SKM-1 (cell line): ENCODE measurements at regions not wholly inside any gene's neighbourhood (a gene's known extent, or its start where the extent isn't known, plus 50 kb on each side); places are given as distances from the start of the nearest gene placed in this dataset.
"Not testable (repeated sequence)": the region's sequence is repeated elsewhere in the genome, so short reads cannot be mapped to it uniquely, and the experiment has no call there.

ENCODE experiments used
- DNase-seq: peaks from one replicate; lab custom pipeline; 2025; ENCODE audit not compliant: unreplicated experiment; lab: John Stamatoyannopoulos, UW

DNA sequence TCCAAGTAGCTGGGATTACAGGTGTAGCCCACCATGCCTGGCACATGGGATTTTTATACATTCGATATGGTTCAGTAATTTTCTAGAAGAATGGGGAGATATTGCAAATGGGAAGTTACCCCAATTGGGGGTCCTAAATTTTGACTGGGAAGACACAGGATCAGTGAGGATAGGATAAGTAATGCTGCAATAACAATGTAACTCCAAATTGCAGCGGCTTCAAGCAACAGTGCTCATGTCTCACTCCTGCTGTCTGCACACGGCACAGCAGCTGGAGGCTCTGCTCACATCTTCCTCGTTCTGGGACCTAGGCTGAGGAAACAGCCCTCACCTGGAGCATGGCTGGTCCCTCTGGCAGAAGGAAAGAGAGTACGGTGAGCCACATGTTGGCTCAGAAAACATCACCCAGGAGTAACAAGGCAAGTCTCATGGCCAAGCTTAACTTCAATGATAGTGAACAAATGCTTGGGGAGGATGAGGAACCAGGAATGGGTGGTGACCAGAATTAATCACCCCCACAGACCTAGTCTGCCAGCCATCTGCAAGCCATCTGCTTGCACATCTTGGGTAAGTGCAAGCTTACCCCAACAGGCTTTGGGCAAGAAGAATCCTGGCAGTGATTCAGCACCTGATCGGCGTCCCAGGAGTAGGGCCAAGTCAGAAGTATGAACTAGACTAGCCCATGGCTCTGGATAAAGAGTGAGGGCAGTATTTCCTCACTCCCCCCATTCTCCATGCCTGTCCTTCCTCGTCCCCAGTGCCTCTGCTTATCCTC, 229.2 kb downstream of the COPRS start:
- DNase-seq: no peak

DNA sequence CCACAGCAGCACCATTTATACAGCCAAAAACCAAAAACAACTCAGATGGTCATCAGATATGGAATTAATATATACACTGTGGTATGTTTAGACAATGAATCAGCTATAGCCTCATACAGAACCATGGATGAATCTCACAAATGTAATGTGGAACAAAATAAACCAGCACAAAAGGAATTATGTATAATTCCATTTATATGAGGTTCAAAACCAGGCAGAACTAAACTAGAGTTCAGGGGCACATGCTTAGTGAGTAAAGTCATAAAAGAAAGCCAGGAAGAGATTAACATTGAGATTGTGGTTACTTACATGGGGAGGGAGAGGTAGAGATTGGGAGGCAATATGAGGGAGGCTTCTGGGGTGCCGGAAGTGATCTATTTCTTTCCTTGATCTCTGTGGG, 231.1 kb downstream of the COPRS start:
- DNase-seq: no peak

DNA sequence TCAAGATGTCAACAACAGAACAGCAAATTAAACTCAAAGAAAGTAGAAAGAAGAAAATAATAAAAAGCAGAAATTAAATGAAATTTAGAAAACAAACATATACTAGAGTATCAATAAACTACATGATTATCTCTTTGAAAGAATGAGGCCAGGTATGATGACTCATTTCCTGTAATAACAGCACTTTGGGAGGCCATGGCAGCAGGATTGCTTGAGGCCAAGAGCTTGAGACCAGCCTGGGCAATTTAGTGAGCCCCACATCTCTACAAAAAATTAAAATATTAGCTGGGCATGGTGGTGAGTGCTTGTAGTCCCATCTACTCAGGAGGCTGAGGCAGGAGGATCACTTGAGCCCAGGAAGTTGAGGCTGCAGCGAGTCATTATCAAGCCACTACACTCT, 232.5 kb downstream of the RAB11FIP4 start:
- DNase-seq: no peak

DNA sequence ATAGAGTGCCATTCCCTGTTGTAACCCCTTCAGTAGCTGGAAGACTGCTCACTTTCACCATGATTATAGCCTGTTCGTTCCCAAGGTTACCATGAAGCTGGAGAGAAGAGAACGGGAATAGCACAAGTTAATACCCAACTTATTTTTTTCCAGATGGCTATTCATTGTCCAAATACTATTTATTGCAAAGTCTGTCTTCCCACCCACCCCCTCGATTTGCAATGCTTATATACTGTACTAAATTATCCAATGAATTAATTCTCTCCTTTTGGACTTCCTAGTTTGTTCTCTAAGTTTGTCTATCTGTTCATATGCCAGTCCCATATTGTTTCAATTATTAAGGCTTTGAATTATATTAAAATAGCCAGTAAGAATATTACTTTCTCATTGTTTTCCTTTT, 231.0 kb downstream of the RAB11FIP4 start:
- no peak for DNase-seq

DNA sequence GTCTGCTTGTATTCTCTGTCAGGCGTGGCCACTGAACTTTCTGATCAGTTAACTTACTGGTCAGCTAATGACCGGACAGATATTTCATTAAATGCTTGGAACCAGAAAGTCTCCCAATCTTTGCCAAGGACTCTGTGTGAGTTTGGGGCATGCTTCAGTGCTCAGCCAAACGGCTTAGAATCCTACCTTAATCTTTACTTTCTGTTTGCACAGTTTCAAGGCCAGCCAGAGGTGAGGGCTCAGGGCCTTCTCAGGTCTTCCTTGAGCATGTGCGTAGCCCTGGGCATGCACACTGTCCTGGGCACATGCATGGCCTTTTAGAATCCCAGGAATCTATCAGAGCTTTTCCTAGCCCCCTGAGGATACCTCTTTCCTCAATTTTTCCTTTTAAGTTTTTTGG, 230.1 kb downstream of the RAB11FIP4 start:
- no peak for DNase-seq

DNA sequence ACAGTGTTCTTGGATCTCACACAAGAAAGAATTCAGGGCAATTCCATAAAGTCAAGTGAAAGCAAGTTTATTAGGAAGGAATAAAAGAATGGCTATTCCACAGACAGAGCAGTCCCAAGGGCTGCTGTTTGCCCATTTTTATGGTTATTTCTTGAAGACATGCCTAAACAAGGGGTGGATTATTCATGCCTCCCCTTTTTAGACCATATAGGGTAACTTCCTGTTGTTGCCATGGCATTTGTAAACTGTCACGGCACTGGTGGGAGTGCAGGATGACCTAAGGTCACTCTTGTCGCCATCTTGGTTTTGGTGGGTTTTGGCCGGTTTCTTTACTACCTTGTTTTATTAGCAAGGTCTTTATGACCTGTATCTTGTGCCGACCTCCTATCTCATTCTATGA, 219.6 kb downstream of the RAB11FIP4 start:
- not testable (repeated sequence) for DNase-seq

DNA sequence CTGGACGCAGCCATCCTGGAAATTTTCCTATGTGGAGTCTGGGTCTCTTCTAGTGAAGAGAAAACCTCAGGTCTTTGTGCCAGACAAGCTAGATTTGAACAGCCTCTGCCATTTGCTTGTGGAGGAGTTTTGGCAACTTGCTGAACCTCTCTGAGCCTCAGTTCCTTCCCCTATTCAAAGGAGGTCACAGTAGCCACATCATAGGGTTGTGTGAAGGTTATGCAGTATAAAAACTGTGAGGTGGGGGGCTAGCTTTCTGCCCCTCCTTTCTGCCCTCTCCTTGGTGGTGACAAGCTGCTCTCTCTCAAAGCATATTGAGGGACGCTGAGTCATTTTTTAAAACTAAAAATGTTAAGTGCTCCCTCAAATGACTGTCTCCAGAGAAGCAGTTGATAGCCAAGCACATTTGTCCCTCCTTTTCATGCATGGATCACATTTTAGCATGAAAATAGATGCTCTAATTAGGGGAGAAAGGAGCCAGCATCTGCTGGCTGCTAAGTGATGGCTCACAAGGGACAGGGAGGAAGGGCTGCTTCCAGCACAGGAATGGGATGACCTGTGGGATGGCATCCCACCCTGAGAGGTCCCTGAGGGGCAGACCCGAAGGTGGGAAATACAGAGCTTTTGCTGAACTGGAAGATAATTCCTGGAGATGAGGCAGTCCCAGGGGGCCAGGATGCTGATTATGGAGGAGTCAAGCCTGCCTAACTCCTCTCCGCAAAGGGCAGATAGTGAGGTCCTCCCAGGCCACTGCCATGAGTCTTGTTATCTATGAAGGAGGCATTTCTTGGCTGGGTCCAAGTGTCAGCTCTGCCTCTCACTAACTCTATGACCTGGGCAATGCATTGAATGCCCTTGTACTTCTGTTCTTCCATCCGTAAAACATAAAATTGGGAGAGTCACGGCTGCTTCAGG, 218.8 kb downstream of the RAB11FIP4 start:
- DNase-seq: no peak

DNA sequence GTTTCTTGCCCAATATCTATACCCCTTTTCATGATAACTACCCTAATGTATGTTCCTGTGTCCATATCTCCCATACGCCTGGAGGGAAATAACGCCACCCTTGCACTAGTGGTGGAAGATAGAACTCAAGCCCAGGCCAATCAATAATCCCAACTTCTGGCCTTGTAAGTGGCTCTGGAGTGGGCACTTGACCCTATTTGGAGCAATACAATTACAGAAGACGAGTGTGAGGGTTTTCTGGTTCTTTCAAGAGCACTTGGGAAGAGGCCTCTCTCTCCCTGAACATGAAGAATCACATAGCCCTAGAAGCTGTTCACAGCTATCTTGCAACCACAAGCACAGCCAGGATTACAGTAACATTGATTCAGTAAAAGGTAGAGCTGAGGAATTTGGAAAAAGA, 217.9 kb downstream of the RAB11FIP4 start:
- no peak for DNase-seq

DNA sequence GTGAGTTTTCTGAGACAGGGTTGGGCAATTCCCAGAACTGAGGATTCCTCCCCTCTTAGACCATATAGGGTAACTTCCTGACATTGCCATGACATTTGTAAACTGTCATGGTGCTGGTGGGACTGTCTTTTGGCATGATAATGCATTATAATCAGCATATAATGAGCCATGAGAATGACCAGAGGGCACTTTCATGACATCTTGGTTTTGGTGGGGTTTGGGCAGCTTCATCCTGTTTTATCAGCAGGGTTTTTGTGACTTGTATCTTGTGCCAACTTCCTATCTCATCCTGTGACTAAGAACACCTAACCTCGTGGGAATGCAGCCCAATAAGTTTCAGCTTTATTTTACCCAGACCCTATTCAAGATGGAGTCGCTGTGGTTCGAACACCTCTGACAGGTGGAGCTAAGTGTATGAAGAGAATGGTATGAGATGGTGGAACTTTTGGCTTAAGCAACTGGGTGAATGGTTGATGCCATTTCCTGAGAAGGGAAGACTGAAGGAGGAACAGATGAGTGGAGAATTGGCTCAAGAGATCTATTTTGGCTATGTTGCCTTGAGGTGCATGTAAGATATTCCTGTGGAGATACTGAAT, 217.3 kb downstream of the RAB11FIP4 start:
- DNase-seq: no peak

DNA sequence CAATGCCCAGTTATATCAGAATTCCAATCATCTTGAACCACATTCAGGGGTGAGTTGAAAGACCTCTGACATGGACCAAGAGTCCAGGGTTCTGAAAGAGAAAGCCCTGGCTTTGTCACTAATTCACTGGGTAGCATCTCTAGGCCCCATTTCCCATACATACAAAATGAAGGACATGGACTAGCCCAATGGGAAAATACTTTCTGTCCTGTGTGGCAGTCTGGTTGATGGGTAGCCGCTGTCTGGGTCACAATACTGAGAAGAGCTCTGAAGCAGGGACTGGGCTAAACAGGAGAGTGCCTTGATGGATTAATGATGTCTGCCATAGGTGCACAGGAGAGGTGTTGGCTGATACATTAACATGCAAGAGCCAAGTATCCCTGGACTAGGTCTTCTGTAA, 214.3 kb downstream of the RAB11FIP4 start:
- no peak for DNase-seq

DNA sequence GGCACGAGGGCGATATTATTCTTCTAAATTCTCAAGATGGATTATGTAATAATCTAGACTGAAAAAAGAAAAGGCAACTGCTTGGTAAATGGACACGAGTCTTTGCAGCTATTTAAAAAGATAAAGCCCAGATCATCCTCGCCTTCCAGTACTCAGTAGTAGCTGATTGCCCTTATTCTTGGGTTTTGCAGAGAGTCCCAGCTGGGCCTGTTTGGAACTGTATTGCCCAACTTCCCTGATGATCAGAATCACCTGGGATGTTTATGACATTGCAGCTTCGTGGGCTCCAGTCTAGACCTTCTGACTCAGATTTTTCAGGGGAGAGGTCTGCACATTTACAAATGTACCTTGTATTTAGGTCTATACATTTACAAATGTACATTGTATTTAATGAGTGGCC, 213.5 kb downstream of the RAB11FIP4 start:
- no peak for DNase-seq

DNA sequence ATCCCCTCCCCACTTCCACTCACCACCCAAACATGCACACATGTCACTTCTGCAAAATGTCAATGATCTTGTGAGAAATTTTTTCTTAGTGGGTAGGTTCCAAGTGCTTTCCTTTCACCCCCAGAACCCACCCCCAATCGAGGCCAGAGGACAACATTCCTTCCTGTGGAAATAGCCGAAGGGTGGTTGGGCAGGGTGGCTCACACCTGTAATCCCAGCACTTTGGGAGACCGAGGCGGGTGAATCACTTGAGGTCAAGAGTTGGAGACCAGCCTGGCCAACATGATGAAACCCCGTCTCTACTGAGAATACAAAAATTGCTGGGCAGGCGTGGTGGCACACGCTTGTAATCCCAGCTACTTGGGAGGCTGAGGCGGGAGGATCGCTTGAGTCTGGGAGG, 208.7 kb downstream of the RAB11FIP4 start:
- DNase-seq: not testable (repeated sequence)

DNA sequence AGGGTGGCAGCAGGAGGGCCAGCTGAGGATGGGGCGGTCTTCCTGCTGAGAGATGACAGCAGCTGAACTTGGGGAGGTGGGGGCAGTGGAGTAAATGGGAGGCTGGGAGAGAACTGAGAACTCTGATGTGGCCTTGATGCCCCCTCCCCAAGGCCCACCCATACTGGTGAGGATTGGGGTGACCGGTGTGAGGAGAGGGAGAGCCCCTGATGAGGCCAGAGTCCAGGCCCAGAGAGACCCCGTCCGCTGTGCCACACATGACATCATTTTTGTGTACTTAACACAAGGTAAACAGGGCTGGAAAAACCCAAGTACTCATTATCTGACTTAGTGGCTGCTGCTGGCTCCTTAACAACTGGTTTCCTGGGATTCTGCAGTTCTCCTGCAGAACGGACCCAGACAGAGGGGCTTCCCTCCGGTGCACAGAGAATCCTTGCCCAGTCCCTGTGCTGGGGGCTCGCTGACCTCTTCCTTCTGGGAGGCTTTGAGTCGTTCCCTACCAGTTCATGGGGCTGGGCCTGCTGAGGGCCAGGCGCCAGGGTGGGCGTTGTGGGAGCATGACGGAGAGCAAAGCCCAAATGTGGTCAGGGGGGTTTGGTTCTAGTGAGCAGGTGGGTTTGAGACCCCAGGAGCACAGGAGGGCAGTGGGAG, 207.6 kb downstream of the RAB11FIP4 start:
- DNase-seq: no peak

DNA sequence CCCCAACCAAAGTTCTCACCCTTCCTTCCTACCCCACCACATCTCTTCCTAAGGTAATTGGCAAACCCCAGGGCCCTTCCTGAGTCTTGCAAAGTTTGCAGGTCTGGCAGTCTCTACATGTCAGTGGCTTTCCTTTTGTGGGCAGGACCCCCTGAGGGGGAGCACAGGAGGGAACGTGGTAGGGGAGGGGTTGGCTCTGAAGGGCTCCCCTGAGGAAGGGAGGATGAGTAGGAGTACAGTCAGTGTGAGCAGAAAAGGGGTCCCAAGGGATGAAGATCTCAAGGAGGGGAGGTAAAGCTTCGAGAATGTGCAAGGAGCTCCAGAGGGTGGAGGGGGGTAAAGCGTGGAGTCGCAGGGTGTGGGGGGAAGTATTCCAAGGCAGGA, 206.9 kb downstream of the RAB11FIP4 start:
- DNase-seq: no peak

DNA sequence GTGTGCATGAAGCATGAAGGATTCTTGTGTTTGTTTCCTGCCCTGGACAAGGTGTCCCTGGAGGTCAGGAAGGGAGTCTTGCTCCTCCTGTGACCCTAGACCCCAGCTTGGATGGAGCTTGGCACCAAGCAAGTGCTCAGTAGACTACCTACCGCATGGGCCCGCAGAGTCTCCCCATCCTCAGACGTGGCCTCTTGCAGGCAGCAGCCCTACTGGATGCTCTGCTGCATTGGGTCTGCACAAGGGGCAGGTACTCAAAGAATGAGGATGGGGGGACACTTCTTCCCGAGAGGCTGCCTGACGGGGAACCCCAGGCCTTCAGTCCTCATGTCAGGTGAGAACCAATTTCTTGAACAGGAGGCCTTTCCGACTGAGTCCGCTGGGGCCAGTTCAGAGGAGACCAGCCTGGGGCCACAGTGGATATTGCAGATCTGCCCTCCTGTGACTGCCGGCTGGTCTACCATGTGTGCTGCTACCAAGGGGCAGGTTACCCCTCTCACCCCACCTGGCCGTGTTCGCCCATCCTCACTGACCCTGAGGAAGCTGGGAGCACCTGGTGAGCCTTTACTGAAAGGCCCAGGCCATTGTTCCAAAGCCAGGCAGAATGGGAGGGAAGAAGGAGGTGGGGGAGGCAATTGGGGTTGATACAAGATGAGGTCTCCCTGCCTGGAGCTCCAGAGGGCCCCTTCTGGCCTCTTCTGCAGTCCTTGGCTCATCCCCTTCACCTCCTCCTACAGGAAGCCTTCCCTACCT, 206.3 kb downstream of the RAB11FIP4 start:
- no peak for DNase-seq

DNA sequence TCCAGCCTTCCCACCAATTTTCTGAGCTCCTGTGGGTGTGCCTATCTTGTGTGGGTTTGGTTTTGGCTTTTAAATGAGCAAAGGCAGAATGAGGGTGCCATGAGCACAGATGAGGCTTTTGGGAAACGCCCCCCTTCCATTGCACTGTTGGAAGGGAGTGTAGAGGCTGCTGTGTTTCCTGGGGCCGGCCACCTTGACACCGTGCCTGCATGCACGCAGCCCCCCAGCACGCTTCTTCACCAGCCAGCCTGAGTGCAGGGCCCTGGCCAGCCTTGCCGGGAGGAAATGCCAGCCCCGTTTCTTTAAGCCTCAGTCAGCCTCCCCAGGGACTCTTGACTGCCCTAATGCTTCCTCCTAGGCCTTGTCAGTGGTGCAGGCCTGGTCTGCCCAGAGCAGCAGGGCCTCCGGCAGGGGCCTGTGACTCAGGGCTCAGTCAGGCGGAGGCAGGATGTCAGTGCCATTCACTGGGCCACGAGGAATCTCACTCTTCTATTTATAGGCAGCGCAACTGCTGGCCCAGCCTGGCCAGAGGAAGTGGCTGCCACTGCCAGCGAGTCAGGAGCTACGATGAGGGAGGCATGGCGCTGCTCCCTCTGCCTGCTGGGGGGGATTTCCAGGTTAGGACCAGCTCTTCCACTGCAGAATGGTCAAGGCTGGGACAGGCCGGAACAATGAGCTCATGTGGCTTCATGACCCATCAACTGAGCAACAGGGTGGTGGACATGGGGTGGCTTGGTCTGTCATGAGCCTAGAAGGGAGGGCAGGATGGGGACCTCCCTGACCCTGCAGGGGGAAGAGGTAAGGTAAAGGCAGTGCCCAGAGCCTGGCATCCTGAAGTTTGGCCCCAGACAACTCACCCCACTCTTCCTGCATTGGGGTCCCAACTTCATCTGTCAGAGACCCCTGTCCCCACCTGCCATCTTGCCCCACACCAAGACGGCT, 205.2 kb downstream of the RAB11FIP4 start:
- peak; percentile 67 for DNase-seq

DNA sequence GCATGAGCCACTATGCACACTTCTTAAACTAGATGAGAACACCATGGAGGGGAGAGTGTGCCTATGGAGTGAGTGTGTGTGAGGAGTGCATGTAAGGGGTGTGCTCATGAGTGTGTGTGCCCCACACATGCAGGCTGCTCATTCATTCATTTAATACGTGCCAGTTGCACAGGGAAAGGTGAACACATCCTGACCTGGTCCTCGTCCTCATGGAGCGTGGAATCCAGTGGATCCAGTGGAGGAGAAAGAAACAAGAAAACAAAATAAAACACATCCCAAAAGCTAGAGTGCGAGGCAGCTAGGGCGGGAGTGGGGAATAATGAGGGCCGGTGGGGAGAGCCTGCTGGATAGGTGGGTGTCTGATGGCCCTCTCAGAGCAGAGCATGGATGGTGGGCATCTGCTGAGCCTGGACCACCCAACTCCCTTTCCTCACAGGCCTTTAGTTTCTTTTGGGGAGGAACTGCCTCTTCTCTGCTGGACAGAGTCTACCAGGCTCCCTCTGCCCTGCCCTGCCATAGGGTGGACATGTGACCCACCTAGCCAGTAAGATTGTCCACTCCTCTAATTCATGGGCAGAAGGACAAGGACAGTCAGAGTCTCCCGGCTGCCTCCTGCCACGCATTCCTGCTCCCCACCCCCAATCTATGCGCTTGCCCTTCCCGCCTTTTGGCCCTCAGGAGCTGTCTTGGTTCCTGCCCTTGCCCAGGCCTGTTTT, 204.3 kb downstream of the RAB11FIP4 start:
- no peak for DNase-seq

DNA sequence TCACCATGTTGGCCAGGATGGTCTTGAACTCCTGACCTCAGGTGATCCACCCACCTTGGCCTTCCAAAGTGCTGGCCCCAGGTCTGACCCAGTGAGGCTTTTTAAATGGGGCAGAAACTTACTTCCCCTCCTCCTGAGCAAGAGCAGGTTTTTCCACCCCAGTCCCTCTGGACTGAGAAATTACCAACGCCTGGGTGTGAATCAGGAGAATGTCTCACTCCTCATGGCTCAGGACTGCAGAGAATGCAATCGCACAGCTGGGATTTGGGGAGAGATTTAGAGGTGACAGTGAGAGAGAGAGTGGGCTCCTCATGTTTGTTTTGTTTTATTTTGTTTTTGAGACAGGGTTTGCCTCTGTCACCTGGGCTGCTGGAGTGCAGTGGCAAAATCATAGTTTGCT, 203.6 kb downstream of the RAB11FIP4 start:
- DNase-seq: no peak

DNA sequence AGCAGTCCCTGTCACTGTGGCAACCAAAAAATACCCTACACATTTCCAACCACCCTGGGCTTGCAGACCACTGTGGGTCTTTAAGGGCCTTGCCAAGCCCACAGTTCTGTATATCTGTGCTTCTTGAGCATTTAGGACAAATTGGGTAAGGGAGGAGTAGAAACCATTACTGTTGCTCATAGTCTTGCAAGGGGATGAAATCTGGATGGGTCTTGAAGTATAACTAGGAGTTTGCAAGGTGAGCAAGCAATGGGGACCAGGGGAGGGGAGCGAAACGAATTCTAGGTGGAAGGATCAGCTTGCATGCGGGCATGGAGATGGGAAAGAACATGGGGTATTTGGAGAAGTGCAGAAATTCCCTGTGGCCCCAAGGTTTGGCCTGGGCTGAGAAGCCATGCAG, 202.9 kb downstream of the RAB11FIP4 start:
- DNase-seq: no peak
